Cardiac fibroblast (primary cell): ENCODE measurements at regions not wholly inside any gene's neighbourhood (a gene's known extent, or its start where the extent isn't known, plus 50 kb on each side); places are given as distances from the start of the nearest gene placed in this dataset.

Source experiments
- DNase-seq, 2 donors: peaks; one replicate each; pipeline versions ENCODE4 v3.0.0 to v3.0.0-alpha.2; 2010; ENCODE audit warnings: low read depth in 2 of 2
- H3K4me3 ChIP-seq, 2 donors: replicated peaks in 1 of 2; 1 replicate in 1 of 2; 2 replicates in 1 of 2; pipeline ENCODE4 v1.5.1; 2011; ENCODE audit warnings: low read depth in 2 of 2, low read length in 2 of 2, mild to moderate bottlenecking in 2 of 2, moderate library complexity in 1 of 2
- TF ChIP-seq, protein P1 (sequence below): IDR thresholded peaks from one replicate; pipeline ENCODE4 v1.5.1; 2011; ENCODE audit warnings: low read depth, mild to moderate bottlenecking, low read length, inconsistent platforms

DNA sequence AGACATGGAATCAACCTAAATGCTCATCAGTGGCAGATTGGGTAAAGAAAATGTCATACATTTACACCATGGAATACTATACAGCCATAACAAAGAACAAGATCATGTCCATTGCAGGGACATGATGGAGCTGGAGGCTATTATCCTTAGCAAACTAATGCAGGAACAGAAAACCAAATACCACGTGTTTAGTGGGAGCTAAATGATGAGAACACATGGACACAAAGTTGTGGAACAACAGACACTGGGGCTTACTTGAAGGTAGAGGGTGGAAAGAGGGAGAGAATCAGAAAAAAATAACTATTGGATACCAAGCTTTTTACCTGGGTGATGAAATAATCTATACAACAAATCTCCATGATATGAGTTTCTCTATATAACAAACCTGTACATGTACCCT, 701.3 kb downstream of the TBC1D32 start:
- no peak for DNase-seq
- H3K4me3 ChIP-seq: no peak overlapping the region
- TF ChIP-seq, protein P1, sequence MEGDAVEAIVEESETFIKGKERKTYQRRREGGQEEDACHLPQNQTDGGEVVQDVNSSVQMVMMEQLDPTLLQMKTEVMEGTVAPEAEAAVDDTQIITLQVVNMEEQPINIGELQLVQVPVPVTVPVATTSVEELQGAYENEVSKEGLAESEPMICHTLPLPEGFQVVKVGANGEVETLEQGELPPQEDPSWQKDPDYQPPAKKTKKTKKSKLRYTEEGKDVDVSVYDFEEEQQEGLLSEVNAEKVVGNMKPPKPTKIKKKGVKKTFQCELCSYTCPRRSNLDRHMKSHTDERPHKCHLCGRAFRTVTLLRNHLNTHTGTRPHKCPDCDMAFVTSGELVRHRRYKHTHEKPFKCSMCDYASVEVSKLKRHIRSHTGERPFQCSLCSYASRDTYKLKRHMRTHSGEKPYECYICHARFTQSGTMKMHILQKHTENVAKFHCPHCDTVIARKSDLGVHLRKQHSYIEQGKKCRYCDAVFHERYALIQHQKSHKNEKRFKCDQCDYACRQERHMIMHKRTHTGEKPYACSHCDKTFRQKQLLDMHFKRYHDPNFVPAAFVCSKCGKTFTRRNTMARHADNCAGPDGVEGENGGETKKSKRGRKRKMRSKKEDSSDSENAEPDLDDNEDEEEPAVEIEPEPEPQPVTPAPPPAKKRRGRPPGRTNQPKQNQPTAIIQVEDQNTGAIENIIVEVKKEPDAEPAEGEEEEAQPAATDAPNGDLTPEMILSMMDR: no peak

DNA sequence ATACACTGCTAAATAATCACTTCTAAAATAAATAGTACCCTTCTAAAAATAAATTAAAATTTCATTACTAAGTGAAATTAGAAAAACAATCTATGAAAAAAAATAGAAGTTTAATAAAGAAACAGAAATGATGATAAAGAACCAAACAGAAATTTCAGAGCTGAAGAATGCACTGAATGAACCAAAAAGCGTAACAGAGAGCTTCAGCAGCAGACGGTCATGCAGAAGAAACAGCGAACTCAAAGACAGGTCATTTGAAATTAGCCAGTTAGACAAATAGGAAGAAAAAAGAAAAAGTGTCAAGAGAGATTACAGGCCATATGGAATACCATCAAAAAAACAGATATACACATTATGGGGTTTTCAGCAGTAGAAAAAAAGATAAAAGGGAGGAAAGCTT, 706.7 kb downstream of the TBC1D32 start:
- TF ChIP-seq, protein P1: no peak
- DNase-seq: no peak
- no peak overlapping the region for H3K4me3 ChIP-seq

DNA sequence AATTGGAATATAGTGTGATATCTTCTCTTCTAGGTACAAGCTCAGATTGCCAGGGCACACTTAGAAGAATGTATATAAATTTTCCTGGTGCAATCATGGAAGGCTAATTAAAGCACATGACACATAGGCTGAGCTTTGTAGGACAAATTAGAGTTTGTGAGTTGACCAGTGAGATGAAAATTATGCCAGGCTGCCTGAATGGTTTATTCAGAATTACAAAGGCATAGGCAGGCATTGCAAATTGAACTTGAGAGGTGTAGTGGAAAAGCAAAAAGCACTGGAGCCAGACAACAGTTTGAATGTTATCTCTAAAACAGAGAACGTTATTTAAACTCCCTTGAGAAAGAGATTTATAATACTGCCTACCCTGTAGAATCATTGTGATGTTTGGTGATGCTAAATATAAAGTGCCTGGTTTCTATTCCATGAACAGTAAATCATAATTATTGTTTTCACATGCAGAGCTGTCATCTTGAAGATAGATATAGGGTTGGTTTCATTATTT, 712.1 kb downstream of the TBC1D32 start:
- TF ChIP-seq, protein P1: no peak
- DNase-seq: no peak
- H3K4me3 ChIP-seq: no peak overlapping the region

DNA sequence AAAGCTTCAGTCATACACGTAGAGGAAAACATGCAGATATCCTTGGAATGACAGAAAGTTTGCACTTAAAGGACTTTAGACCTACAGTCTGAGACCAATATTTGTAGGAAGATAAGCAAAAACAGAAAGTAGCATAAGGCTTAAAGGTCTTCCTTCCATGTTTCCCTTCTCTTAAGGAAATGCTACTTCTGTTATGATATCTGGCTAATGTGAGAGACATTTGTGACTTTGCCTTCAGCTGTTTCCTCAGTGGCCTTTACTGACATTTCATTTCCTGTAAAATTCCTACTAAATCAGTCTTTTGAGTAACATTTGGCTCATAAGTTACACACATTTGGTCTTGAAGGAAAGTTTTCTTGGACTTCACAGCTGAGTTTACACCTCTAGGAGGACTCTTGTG, 713.4 kb downstream of the TBC1D32 start:
- no peak overlapping the region for H3K4me3 ChIP-seq
- TF ChIP-seq, protein P1: no peak
- no peak for DNase-seq

DNA sequence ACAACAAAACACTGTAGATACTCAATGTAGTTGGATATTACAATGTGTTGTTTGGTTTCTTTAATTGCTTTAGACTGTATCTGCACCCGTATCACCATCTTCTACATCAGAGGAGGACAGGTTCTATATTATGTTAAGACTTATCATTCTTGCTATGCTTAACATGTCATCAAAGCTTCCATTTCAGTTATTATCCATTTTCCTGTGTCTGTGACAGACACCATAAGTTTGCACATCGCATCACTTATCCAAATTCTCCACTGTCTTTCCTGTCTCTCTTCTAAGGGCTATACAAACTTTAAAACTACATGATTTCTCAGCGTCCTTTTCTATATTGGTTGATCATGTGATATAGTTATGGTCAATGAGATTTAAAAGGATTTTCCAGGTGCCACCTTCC, 719.0 kb downstream of the TBC1D32 start:
- TF ChIP-seq, protein P1: no peak
- DNase-seq: no peak

DNA sequence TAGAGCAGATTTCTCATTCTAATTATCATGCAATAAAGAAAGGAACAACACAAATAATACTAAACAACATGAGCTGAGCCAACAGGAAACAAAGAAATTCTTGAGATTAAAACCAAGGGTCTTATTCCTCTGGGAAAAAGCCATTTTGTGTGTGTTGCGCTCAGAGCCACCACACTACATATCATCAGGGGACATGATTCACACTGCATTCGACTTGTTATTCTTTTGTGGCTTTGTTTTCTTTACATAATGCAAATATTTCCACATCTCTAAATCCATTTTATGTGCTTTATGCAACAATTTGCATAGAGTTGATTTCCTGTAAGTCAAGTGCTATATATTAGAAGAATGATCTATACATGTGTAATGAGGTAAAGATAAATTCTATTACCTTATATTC, 719.6 kb downstream of the TBC1D32 start:
- DNase-seq: no peak
- no peak overlapping the region for H3K4me3 ChIP-seq
- TF ChIP-seq, protein P1: no peak

More for the DNA sequence above, 719.0 kb downstream of the TBC1D32 start:
- no peak overlapping the region for H3K4me3 ChIP-seq

DNA sequence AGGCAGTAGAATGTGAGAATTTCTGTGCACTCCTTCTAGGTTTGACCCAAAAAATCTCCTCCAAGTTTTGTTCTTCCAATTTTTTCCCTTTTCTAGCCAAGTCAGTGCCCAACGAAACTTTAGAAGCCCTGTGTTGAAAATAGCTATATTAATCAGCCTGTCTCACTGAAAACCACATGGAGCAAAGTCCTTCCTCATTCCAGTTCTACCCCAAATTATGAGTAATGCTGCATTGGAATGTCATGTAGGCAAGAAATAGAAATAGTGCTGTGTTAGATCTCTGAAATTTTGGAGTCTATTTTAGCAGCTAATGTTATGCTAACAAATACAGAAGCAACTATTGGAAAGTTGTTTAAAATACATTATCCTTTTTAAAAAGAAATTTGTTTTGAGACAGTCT, 725.5 kb downstream of the TBC1D32 start:
- no peak overlapping the region for H3K4me3 ChIP-seq
- TF ChIP-seq, protein P1: no peak
- DNase-seq: peak in 1 of 2 donors; percentile 0
